GM21825 (cell line): ENCODE measurements at regions not wholly inside any gene's neighbourhood (a gene's known extent, or its start where the extent isn't known, plus 50 kb on each side); places are given as distances from the start of the nearest gene placed in this dataset.

Source experiments
- ATAC-seq: cut with Tn5 transposase; IDR thresholded peaks from one replicate; pipeline ENCODE4 v1.9.1; 2021; ENCODE audit warnings: mild to moderate bottlenecking, moderate library complexity; ENCODE audit not compliant: unreplicated experiment

DNA sequence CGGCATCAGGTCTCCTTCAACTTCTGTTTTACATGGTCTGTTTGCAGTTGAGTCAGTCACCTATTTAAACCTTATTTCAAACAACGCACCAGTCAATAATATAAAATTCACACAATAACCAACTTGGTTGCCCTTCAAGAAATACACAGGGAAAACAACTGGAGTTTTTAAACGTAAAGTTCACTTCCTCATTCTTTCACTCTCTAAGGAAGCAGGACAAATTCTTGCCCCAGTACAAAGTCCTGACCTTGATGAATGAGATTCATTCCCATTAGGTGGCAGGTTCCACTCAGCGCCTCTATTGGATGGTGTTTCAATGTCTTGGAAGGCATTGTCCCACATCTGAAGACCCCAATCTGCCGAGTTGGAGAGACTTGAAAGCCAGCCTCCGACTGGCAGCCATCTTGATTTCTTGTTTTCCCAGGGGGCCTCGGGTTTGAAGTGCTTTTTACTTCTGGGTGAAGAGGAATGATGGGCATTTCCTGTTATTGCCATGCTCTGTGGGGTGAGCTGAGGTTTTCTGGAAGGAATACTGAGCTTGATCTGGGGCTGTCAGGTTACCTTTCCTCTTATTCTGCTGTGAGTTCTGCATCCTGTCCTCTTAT lies 105.0 kb downstream of the ACER2 start:
- ATAC-seq = no peak

GRCh38 chr9:19512103-19512832 lies 103.5 kb downstream of the ACER2 start:
- no peak for ATAC-seq

DNA sequence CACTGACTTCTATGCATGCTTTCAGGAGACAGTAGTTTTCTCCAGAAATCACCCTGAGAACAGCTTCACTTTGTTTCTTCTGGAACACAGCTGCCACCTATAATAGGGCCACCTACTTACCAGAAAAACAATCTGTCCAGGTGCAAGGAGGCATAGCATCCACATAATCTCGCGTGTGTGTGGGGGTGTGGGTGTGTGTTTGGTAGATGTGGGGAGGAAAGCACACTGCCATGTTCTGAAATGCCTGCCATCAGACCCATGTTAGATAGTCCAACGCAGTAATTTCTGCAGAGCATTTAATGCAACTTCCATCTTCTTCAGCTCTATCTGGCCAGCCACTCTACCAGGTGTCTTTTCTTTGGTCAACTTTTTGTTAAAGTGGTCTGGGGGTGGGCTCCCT lies 102.9 kb downstream of the ACER2 start:
- ATAC-seq = no peak

- no peak for ATAC-seq
Measured at GRCh38 chr9:19510907-19511306, 102.1 kb downstream of the ACER2 start.
